Upper lobe of right lung (tissue), 1 donor: ENCODE measurements at regions not wholly inside any gene's neighbourhood (a gene's known extent, or its start where the extent isn't known, plus 50 kb on each side); places are given as distances from the start of the nearest gene placed in this dataset.
"Not testable (repeated sequence)": the region's sequence is repeated elsewhere in the genome, so short reads cannot be mapped to it uniquely, and the experiment has no call there.

ENCODE experiments used
- ATAC-seq: fragments of 200-7000 bp; cut with Tn5 transposase; one replicate; pipeline ENCODE4 v1.9.1; 2020; ENCODE audit warnings: mild to moderate bottlenecking, moderate library complexity
- DNase-seq: peaks from one replicate; pipeline ENCODE4 v3.0.0-alpha.2; 2020
- H3K27ac ChIP-seq: fragments of 200-600 bp; one replicate; pipeline ENCODE4 v1.8.0; 2022
- H3K27me3 ChIP-seq: fragments of 200-600 bp; one replicate; pipeline ENCODE4 v1.8.0; 2022; ENCODE audit warnings: mild to moderate bottlenecking
- H3K36me3 ChIP-seq: fragments of 200-600 bp; one replicate; pipeline ENCODE4 v1.8.0; 2022
- H3K4me1 ChIP-seq: fragments of 200-600 bp; one replicate; pipeline ENCODE4 v1.8.0; 2022
- H3K4me3 ChIP-seq: fragments of 200-600 bp; one replicate; pipeline ENCODE4 v1.8.0; 2022; ENCODE audit warnings: mild to moderate bottlenecking
- H3K9me3 ChIP-seq: fragments of 200-600 bp; one replicate; pipeline ENCODE4 v1.8.0; 2022
- CTCF ChIP-seq: fragments of 200-600 bp; IDR thresholded peaks from one replicate; pipeline ENCODE4 v1.8.0; 2022; ENCODE audit warnings: antibody characterized with exemption
- intact Hi-C: fragments of 100-400 bp; cut with DNase I; formaldehyde crosslinking; loops from one replicate; pipeline ENCODE4 v1.11.0; 2022
- donor health status: DM: no; HTN: yes; CAD: no; lungs with severe emphysema.

- Histone ChIP-seq H3K36me3 (no peaks in the 10 kb centered on the region), H3K4me3 (no peak overlapping the region), H3K4me1 (no peaks in the 10 kb centered on the region), H3K27me3 (no peaks in the 10 kb centered on the region), H3K9me3 (no peaks in the 10 kb centered on the region), H3K27ac (no peak overlapping the region)
- ATAC-seq (no peak), DNase-seq (no peak)
- intact Hi-C loops, result no loop called here
- no peak for TF ChIP-seq CTCF
Measured at GRCh38 chr11:86873573-86874083, 73.3 kb downstream of the PRSS23 start.

GRCh38 chr11:86874304-86875056 lies 74.1 kb downstream of the PRSS23 start:
- no peak for TF ChIP-seq CTCF
- no peaks in the 10 kb centered on the region for H3K4me1 ChIP-seq
- no peaks in the 10 kb centered on the region for H3K36me3 ChIP-seq
- no peaks in the 10 kb centered on the region for H3K27me3 ChIP-seq
- ATAC-seq (no peak), DNase-seq (no peak)
- no peak overlapping the region for H3K4me3 ChIP-seq
- intact Hi-C loops, result no loop called here
- H3K9me3 ChIP-seq, result no peaks in the 10 kb centered on the region
- no peak overlapping the region for H3K27ac ChIP-seq

- DNase-seq (no peak), ATAC-seq (peak; percentile 49)
- Histone ChIP-seq H3K4me3 (no peak overlapping the region), H3K27me3 (no peaks in the 10 kb centered on the region), H3K27ac (no peak overlapping the region), H3K9me3 (no peaks in the 10 kb centered on the region), H3K36me3 (no peaks in the 10 kb centered on the region), H3K4me1 (no peaks in the 10 kb centered on the region)
- no peak for TF ChIP-seq CTCF
- intact Hi-C loops, result no loop called here
Measured at GRCh38 chr11:86876716-86877234, 76.4 kb downstream of the PRSS23 start.

GRCh38 chr11:86877503-86877902 lies 77.2 kb downstream of the PRSS23 start:
- Histone ChIP-seq H3K9me3 (no peaks in the 10 kb centered on the region), H3K27me3 (no peaks in the 10 kb centered on the region), H3K4me3 (no peak overlapping the region), H3K4me1 (no peaks in the 10 kb centered on the region), H3K36me3 (no peaks in the 10 kb centered on the region), H3K27ac (no peak overlapping the region)
- TF ChIP-seq CTCF, result no peak
- intact Hi-C loops, result no loop called here
- DNase-seq (no peak), ATAC-seq (no peak)

GRCh38 chr11:86879241-86879640 lies 76.0 kb downstream of the FZD4 start:
- H3K4me1 ChIP-seq, H3K4me3 ChIP-seq, intact Hi-C loops, H3K9me3 ChIP-seq, H3K27ac ChIP-seq, ATAC-seq, H3K27me3 ChIP-seq, H3K36me3 ChIP-seq, DNase-seq: not testable (repeated sequence)

GRCh38 chr11:86885311-86885710 lies 69.9 kb downstream of the FZD4 start:
- H3K27ac ChIP-seq, result no peak overlapping the region
- H3K4me1 ChIP-seq, result no peaks in the 10 kb centered on the region
- DNase-seq (no peak), ATAC-seq (no peak)
- H3K36me3 ChIP-seq, result no peaks in the 10 kb centered on the region
- no peak overlapping the region for H3K4me3 ChIP-seq
- TF ChIP-seq CTCF, result no peak
- no peaks in the 10 kb centered on the region for H3K27me3 ChIP-seq
- intact Hi-C loops, result no loop called here
- no peaks in the 10 kb centered on the region for H3K9me3 ChIP-seq
